OCI-LY7 (cell line): ENCODE measurements at regions not wholly inside any gene's neighbourhood (a gene's known extent, or its start where the extent isn't known, plus 50 kb on each side); places are given as distances from the start of the nearest gene placed in this dataset.

Experiments used
- BruUV-seq: library from RNA; stranded (reverse); fragments of 400-500 nt; replicated peaks from 2 replicates; lab custom pipeline; 2021; lab: Mats Ljungman, UMichigan
- CTCF ChIA-PET: fragments of 300-600 bp; sonication (Branson Sonifier 250); formaldehyde crosslinking; loops from one replicate; lab custom pipeline; 2022; ENCODE audit warnings: antibody characterized with exemption; ENCODE audit not compliant: unreplicated experiment; lab: Charles Lee
- POLR2A ChIA-PET: fragments of 300-600 bp; sonication (Branson Sonifier 250); formaldehyde crosslinking; loops from one replicate; lab custom pipeline; 2022; ENCODE audit warnings: antibody characterized with exemption; lab: Charles Lee
- DNase-seq: peaks from one replicate; pipeline ENCODE4 v3.0.0-alpha.2; 2015; ENCODE audit warnings: low spot score
- H2AFZ ChIP-seq: fragments of 200-600 bp; sonication (generic), shearing (Covaris generic); 2 replicates; pipeline ENCODE4 v1.6.1; 2014; ENCODE audit warnings: mild to moderate bottlenecking, antibody characterized with exemption, low read length, moderate library complexity
- H3K27ac ChIP-seq: fragments of 200-600 bp; sonication (generic); 2 replicates; pipeline ENCODE4 v1.5.1; 2014; ENCODE audit warnings: mixed run types, low read depth, mild to moderate bottlenecking, moderate library complexity, low read length, inconsistent platforms; ENCODE audit not compliant: poor library complexity, severe bottlenecking
- H3K36me3 ChIP-seq: fragments of 200-600 bp; sonication (generic); 2 replicates; pipeline ENCODE4 v1.6.1; 2014; ENCODE audit warnings: mild to moderate bottlenecking, antibody characterized with exemption, low read length, moderate library complexity, mixed read lengths; ENCODE audit not compliant: insufficient read depth
- H3K4me1 ChIP-seq: fragments of 200-600 bp; sonication (generic); 2 replicates; pipeline ENCODE4 v1.5.1; 2014; ENCODE audit warnings: mild to moderate bottlenecking, low read length; ENCODE audit not compliant: insufficient read depth, poor library complexity, severe bottlenecking
- H3K4me2 ChIP-seq: fragments of 200-600 bp; sonication (generic); 2 replicates; pipeline ENCODE4 v1.6.1; 2014; ENCODE audit warnings: mild to moderate bottlenecking, low read length
- H3K4me3 ChIP-seq: fragments of 200-600 bp; sonication (generic); 2 replicates; pipeline ENCODE4 v1.5.1; 2014; ENCODE audit warnings: mild to moderate bottlenecking, low read depth, low read length; ENCODE audit not compliant: poor library complexity, severe bottlenecking
- H3K79me2 ChIP-seq: fragments of 200-600 bp; sonication (generic); 2 replicates; pipeline ENCODE4 v1.6.1; 2016; ENCODE audit warnings: low read depth, mild to moderate bottlenecking, low read length, moderate library complexity, mixed read lengths; ENCODE audit not compliant: insufficient read depth
- H3K9me2 ChIP-seq: fragments of 200-600 bp; sonication (generic); 2 replicates; pipeline ENCODE4 v1.6.1; 2016; ENCODE audit warnings: mild to moderate bottlenecking, low read length, mixed read lengths; ENCODE audit not compliant: insufficient read depth
- H3K9me3 ChIP-seq: fragments of 200-600 bp; sonication (generic); 2 replicates; pipeline ENCODE4 v1.6.1; 2014; ENCODE audit warnings: mild to moderate bottlenecking, mixed run types, low read length, mixed read lengths
- H4K20me1 ChIP-seq: fragments of 200-600 bp; sonication (generic); 2 replicates; pipeline ENCODE4 v1.6.1; 2014; ENCODE audit warnings: mild to moderate bottlenecking, antibody characterized with exemption, low read length, moderate library complexity, mixed read lengths; ENCODE audit not compliant: insufficient read depth
- CTCF ChIP-seq: fragments of 200-600 bp; sonication (generic); conservative IDR thresholded peaks from 2 replicates; pipeline ENCODE4 v1.5.1; 2014; ENCODE audit warnings: mild to moderate bottlenecking, antibody characterized with exemption, low read length, moderate library complexity, mixed read lengths
- EZH2phosphoT487 ChIP-seq: fragments of 200-600 bp; sonication (generic); IDR thresholded peaks from 2 replicates; pipeline ENCODE4 v1.6.1; 2018; ENCODE audit warnings: low read depth, borderline replicate concordance, mild to moderate bottlenecking, mixed run types, antibody characterized with exemption, low read length, moderate library complexity, mixed read lengths
- intact Hi-C: fragments of 100-400 bp; cut with micrococcal nuclease; formaldehyde crosslinking; loops from one replicate; pipeline ENCODE4 v1.10.0; 2022; ENCODE audit not compliant: unreplicated experiment

- TF ChIP-seq CTCF (no peak), EZH2phosphoT487 (no peak)
- Histone ChIP-seq H3K27ac (no peak overlapping the region), H3K4me2 (no peak overlapping the region), H3K9me3 (no peaks in the 10 kb centered on the region), H3K4me1 (no peaks in the 10 kb centered on the region), H3K4me3 (no peak overlapping the region), H4K20me1 (no peaks in the 10 kb centered on the region), H3K79me2 (no peaks in the 10 kb centered on the region), H3K9me2 (no peaks in the 10 kb centered on the region), H2AFZ (no peak overlapping the region), H3K36me3 (no peaks in the 10 kb centered on the region)
- no peak for DNase-seq
- intact Hi-C loops, result no loop called here
- CTCF ChIA-PET, result no interaction called here
- no TSS peak for BruUV-seq
- POLR2A ChIA-PET, result interaction anchor here (0.8 to 1.0 kb wide), 2 partner anchors 43 to 121 kb away, joined by 3 to 4 read pairs; no protein-coding TSS in a partner anchor
Observed at GRCh38 chr7:112635742-112636141, 154.5 kb downstream of the TMEM168 start.

GRCh38 chr7:112638675-112639400 lies 151.4 kb downstream of the TMEM168 start:
- no TSS peak for BruUV-seq
- TF ChIP-seq CTCF (no peak), EZH2phosphoT487 (no peak)

GRCh38 chr7:112640685-112641084 lies 149.5 kb downstream of the TMEM168 start:
- no peaks in the 10 kb centered on the region for H3K9me3 ChIP-seq
- H3K9me2 ChIP-seq, result no peaks in the 10 kb centered on the region
- no peak for DNase-seq
- BruUV-seq, result no TSS peak
- ChIA-PET POLR2A (interaction anchor here (0.5 to 1.3 kb wide), 2 partner anchors 9 to 25 kb away, joined by 3 to 4 read pairs; no protein-coding TSS in a partner anchor), CTCF (no interaction called here)
- no peak overlapping the region for H3K4me2 ChIP-seq
- H3K4me1 ChIP-seq, result no peaks in the 10 kb centered on the region
- no peak for TF ChIP-seq CTCF
- TF ChIP-seq EZH2phosphoT487, result no peak
- H3K27ac ChIP-seq, result no peak overlapping the region
- H4K20me1 ChIP-seq, result no peaks in the 10 kb centered on the region
- H2AFZ ChIP-seq, result no peak overlapping the region
- no peak overlapping the region for H3K4me3 ChIP-seq
- no peaks in the 10 kb centered on the region for H3K79me2 ChIP-seq
- H3K36me3 ChIP-seq, result no peaks in the 10 kb centered on the region
- intact Hi-C loops, result no loop called here

More at GRCh38 chr7:112638675-112639400, 151.4 kb downstream of the TMEM168 start:
- DNase-seq, result no peak
- ChIA-PET POLR2A (interaction anchor here (0.6 to 1.3 kb wide), 2 partner anchors 10 to 503 kb away, joined by 3 read pairs; no protein-coding TSS in a partner anchor), CTCF (no interaction called here)
- no peak overlapping the region for H2AFZ ChIP-seq
- no peaks in the 10 kb centered on the region for H3K36me3 ChIP-seq
- intact Hi-C loops, result no loop called here
- H3K4me3 ChIP-seq, result no peak overlapping the region
- H3K9me3 ChIP-seq, result no peaks in the 10 kb centered on the region
- no peak overlapping the region for H3K4me2 ChIP-seq
- H3K79me2 ChIP-seq, result no peaks in the 10 kb centered on the region
- H3K4me1 ChIP-seq, result no peaks in the 10 kb centered on the region
- H4K20me1 ChIP-seq, result no peaks in the 10 kb centered on the region
- no peak overlapping the region for H3K27ac ChIP-seq
- H3K9me2 ChIP-seq, result no peaks in the 10 kb centered on the region
